SK-N-SH treated with all-trans-retinoic acid at 6 μM for 48 hours (cell line): ENCODE measurements at regions not wholly inside any gene's neighbourhood (a gene's known extent, or its start where the extent isn't known, plus 50 kb on each side); places are given as distances from the start of the nearest gene placed in this dataset.

Experiments
- ATAC-seq: fragments of 200-7000 bp; cut with Tn5 transposase; 3 replicates; pipeline ENCODE4 v1.9.1; 2020; ENCODE audit warnings: mild to moderate bottlenecking, moderate library complexity
- ARNTL ChIP-seq: fragments of 450-650 bp; formaldehyde crosslinking; IDR thresholded peaks from 2 replicates; pipeline ENCODE4 v1.5.0; 2020; ENCODE audit warnings: low read depth, mild to moderate bottlenecking, moderate library complexity, borderline replicate concordance
- BACH2 ChIP-seq: fragments of 250-450 bp; sonication (Bioruptor Pico); IDR thresholded peaks from 2 replicates; pipeline ENCODE4 v1.9.0; 2021; ENCODE audit warnings: mild to moderate bottlenecking, borderline replicate concordance
- CREB5 ChIP-seq: fragments of 250-450 bp; sonication (Bioruptor Pico); IDR thresholded peaks from 2 replicates; pipeline ENCODE4 v1.5.1; 2020; ENCODE audit warnings: low read depth, mild to moderate bottlenecking, moderate library complexity
- CSRNP3 ChIP-seq: fragments of 250-450 bp; sonication (Bioruptor Pico); IDR thresholded peaks from 2 replicates; pipeline ENCODE4 v1.5.1; 2021; ENCODE audit warnings: mild to moderate bottlenecking, moderate library complexity
- ESRRG ChIP-seq: fragments of 250-450 bp; sonication (Bioruptor Pico); IDR thresholded peaks from 2 replicates; pipeline ENCODE4 v1.6.1; 2021; ENCODE audit warnings: mild to moderate bottlenecking
- GLIS3 ChIP-seq: fragments of 250-450 bp; sonication (Bioruptor Pico); IDR thresholded peaks from 2 replicates; pipeline ENCODE4 v1.5.0; 2020; ENCODE audit warnings: mild to moderate bottlenecking, moderate library complexity
- ISL1 ChIP-seq: fragments of 250-450 bp; sonication (Bioruptor Pico); IDR thresholded peaks from 2 replicates; pipeline ENCODE4 v2.1.2; 2022; ENCODE audit warnings: mild to moderate bottlenecking, moderate library complexity
- OSR1 ChIP-seq: fragments of 250-450 bp; sonication (Bioruptor Pico); IDR thresholded peaks from 2 replicates; pipeline ENCODE4 v1.8.0; 2022; ENCODE audit warnings: moderate library complexity, mild to moderate bottlenecking, inconsistent platforms
- PATZ1 ChIP-seq: fragments of 250-450 bp; sonication (Bioruptor Pico); IDR thresholded peaks from 2 replicates; pipeline ENCODE4 v1.8.0; 2020; ENCODE audit warnings: mild to moderate bottlenecking, moderate library complexity, borderline replicate concordance
- POU6F1 ChIP-seq: fragments of 250-450 bp; sonication (Bioruptor Pico); IDR thresholded peaks from 2 replicates; pipeline ENCODE4 v1.8.0; 2021; ENCODE audit warnings: low read depth, mild to moderate bottlenecking, moderate library complexity, borderline replicate concordance
- RARB ChIP-seq: fragments of 250-450 bp; sonication (Bioruptor Pico); IDR thresholded peaks from 2 replicates; pipeline ENCODE4 v1.8.0; 2021; ENCODE audit warnings: mild to moderate bottlenecking, moderate library complexity
- SNAI2 ChIP-seq: fragments of 250-450 bp; sonication (Bioruptor Pico); IDR thresholded peaks from 2 replicates; pipeline ENCODE4 v1.5.0; 2020; ENCODE audit warnings: mild to moderate bottlenecking, moderate library complexity
- TCF4 ChIP-seq: fragments of 250-450 bp; sonication (Bioruptor Pico); IDR thresholded peaks from 2 replicates; pipeline ENCODE4 v1.8.0; 2021; ENCODE audit warnings: mild to moderate bottlenecking, moderate library complexity, borderline replicate concordance
- TSHZ2 ChIP-seq: fragments of 250-450 bp; sonication (Bioruptor Pico); IDR thresholded peaks from 2 replicates; pipeline ENCODE4 v1.5.0; 2020; ENCODE audit warnings: mild to moderate bottlenecking, moderate library complexity
- ZC3H10 ChIP-seq: fragments of 250-450 bp; sonication (Bioruptor Pico); IDR thresholded peaks from 2 replicates; pipeline ENCODE4 v1.5.1; 2021; ENCODE audit warnings: mild to moderate bottlenecking, moderate library complexity
- ZFP3 ChIP-seq: fragments of 250-450 bp; sonication (Bioruptor Pico); IDR thresholded peaks from 2 replicates; pipeline ENCODE4 v1.5.0; 2020; ENCODE audit warnings: mild to moderate bottlenecking, moderate library complexity
- ZFP30 ChIP-seq: fragments of 450-650 bp; formaldehyde crosslinking; IDR thresholded peaks from 2 replicates; pipeline ENCODE4 v1.5.0; 2022; ENCODE audit warnings: mild to moderate bottlenecking, moderate library complexity
- ZNF565 ChIP-seq: fragments of 450-650 bp; formaldehyde crosslinking; conservative IDR thresholded peaks from 2 replicates; pipeline ENCODE4 v1.5.0; 2020; ENCODE audit warnings: low read depth, mild to moderate bottlenecking, moderate library complexity
- ZNF70 ChIP-seq: fragments of 450-650 bp; formaldehyde crosslinking; IDR thresholded peaks from 2 replicates; pipeline ENCODE4 v1.5.0; 2020; ENCODE audit warnings: mild to moderate bottlenecking, moderate library complexity
- ZNF8 ChIP-seq: fragments of 450-650 bp; formaldehyde crosslinking; IDR thresholded peaks from 2 replicates; pipeline ENCODE4 v1.5.0; 2020; ENCODE audit warnings: mild to moderate bottlenecking, moderate library complexity

GRCh38 chr4:63788271-63788670 is 621.0 kb downstream of the TECRL start:
- no peak for ATAC-seq
- TF ChIP-seq GLIS3 (CRISPR knock-in tag), result no peak

GRCh38 chr4:63787326-63787725 is 621.9 kb downstream of the TECRL start:
- TF ChIP-seq POU6F1 (CRISPR knock-in tag), result no peak
- no peak for TF ChIP-seq TCF4 (CRISPR knock-in tag)
- no peak for ATAC-seq

GRCh38 chr4:63786171-63786570 is 623.1 kb downstream of the TECRL start:
- no peak for TF ChIP-seq ARNTL (CRISPR knock-in tag)
- TF ChIP-seq ZNF8 (CRISPR knock-in tag), result no peak
- no peak for TF ChIP-seq RARB (CRISPR knock-in tag)
- no peak for TF ChIP-seq ZNF565 (CRISPR knock-in tag)
- no peak for TF ChIP-seq TCF4 (CRISPR knock-in tag)
- no peak for ATAC-seq

GRCh38 chr4:63784822-63785221 is 624.4 kb downstream of the TECRL start:
- TF ChIP-seq OSR1 (CRISPR knock-in tag), result no peak
- no peak for TF ChIP-seq BACH2
- TF ChIP-seq PATZ1 (CRISPR knock-in tag), result no peak
- TF ChIP-seq TSHZ2 (CRISPR knock-in tag), result no peak
- no peak for TF ChIP-seq ZC3H10 (CRISPR knock-in tag)
- TF ChIP-seq ARNTL (CRISPR knock-in tag), result no peak
- TF ChIP-seq TCF4 (CRISPR knock-in tag), result no peak
- TF ChIP-seq ESRRG (CRISPR knock-in tag), result no peak
- no peak for TF ChIP-seq ZNF565 (CRISPR knock-in tag)
- TF ChIP-seq CREB5 (CRISPR knock-in tag), result no peak
- no peak for TF ChIP-seq POU6F1 (CRISPR knock-in tag)
- ATAC-seq, result no peak

GRCh38 chr4:63777601-63778000 is 631.6 kb downstream of the TECRL start:
- ATAC-seq, result no peak
- no peak for TF ChIP-seq PATZ1 (CRISPR knock-in tag)
- no peak for TF ChIP-seq OSR1 (CRISPR knock-in tag)
- TF ChIP-seq ZFP30, result no peak
- TF ChIP-seq ZC3H10 (CRISPR knock-in tag), result no peak
- no peak for TF ChIP-seq CREB5 (CRISPR knock-in tag)
- no peak for TF ChIP-seq CSRNP3 (CRISPR knock-in tag)
- no peak for TF ChIP-seq ZFP3 (CRISPR knock-in tag)
- no peak for TF ChIP-seq ZNF70
- no peak for TF ChIP-seq ISL1
- TF ChIP-seq SNAI2, result no peak
- TF ChIP-seq TCF4 (CRISPR knock-in tag), result no peak
